ENCODE measurements at regions not wholly inside any gene's neighbourhood (a gene's known extent, or its start where the extent isn't known, plus 50 kb on each side); places are given as distances from the start of the nearest gene placed in this dataset.

DNA sequence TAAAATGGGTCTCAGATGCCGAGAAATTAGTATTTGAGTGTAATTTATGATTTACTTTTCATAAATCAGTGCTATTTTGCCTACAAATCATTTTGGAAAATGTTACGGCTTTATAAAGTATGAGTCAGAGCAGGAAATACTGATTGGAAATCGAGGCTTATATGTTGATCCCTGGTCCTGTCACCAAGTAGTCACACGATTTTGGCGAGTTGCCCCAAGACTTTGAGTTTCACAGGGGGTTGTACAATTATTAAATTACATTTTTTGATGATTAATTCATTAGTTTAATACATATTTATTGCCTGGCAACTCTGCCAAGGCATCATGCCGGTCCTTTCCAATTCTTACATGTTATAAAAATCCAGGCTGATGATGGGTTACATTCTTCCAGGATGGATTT lies 443.9 kb upstream of the KLF4 start:
- no peak for DNase-seq

DNA sequence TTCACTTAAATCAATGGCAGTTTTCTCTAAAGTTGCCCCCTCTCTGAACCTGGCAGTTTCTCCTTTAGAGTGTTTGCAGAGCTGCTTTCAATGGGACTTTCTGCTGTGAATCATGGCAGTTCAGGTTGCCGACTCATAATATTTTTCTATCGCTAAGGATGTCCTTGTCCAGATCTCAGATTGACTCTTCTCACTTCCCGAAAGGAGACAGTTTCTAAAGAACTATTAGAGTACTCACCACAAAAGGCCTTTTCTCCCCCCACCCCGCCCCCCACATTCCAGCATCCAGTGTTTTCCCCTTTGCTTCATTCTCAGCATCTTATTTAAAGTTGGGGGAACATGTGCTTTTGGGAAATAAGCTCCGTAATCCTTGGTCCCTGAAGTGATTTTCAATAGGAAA lies 443.5 kb upstream of the KLF4 start:
- DNase-seq = no peak

DNA sequence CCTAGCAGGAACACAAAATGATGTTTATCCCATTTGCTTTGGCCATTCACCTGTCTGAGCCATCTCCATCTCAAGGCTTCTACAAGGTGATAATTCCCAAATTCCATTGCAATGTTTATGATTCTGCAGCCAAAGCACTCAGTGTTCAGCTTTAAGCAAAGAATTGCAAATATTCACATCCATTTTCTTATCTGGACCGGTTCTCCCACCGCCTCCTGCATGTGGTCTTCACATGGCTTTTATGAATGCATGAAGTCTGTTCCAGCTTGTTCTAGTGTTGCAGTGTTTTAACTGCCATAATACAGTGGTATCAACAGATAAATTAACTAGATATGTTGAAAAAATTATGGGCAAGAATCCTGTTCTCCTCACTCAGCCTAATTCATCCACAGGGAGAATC lies 443.0 kb upstream of the KLF4 start:
- DNase-seq = no peak

DNA sequence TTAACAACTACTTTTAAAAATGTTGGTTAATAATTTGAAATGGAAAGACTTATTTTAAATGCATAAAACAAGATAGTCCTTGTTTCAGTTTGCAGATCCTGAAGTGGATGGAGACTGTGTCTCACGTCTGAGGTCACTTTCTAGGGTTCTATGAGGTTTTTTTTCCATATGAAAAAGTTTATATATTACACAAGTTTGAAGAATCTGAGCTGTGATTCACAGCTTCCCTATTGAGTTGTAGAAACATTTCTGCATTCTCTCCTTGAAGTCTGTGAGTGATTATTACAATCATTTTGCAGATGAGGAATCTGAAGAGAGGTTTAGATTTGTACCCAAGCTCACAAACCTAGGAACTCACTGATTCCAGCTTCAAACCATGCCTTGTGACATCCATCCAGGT lies 442.5 kb upstream of the KLF4 start:
- DNase-seq = no peak

DNA sequence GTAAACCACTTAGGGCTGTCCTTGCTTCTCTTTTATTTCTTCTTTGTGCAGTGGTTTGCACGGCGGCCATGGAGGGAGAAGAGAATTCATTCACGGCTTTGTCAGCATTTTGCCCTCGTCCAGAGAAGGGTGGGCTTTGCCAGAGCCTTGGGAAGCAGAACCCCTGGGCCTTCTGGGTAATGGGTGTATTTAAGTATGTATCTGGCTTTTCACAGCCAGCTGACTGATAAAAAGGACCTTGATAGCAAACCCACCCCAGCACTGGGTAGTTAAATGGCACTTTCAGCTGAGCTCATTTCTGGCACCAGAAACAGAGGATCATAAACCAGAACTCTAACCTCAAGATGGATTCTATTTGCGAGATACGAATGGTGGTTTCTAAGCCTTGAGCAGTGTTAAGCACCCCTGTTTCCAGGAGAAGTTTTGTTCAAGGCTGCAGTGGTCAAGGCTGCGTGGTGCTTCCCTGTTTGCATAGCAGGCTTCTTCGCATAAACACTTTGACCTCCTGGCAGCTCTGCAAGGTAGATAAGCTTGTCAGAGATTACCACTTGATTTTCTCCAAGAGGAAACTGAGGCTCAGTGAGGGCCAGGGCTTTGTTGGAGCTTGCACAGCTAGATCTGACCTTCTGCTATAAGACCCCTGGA lies 441.6 kb upstream of the KLF4 start:
- no peak for DNase-seq

DNA sequence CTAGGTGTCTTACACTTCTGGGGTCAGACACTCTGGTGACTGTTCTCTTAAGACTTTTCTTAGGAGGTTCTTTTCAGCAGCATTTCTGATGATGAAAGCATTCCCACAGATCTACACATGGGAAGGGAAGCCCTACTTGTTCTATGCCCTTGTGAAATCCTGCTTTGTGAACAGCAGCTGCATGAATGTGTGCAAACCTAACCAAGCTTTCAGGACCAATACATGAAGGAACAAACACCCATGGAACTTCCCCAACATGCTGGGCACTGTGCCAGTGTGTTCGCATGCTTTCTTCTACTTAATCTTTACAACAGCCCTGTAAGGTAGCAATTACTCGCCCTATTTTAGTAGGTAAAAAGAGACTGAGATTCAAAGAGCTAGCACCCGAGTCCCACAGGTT lies 439.9 kb upstream of the KLF4 start:
- no peak for DNase-seq

DNA sequence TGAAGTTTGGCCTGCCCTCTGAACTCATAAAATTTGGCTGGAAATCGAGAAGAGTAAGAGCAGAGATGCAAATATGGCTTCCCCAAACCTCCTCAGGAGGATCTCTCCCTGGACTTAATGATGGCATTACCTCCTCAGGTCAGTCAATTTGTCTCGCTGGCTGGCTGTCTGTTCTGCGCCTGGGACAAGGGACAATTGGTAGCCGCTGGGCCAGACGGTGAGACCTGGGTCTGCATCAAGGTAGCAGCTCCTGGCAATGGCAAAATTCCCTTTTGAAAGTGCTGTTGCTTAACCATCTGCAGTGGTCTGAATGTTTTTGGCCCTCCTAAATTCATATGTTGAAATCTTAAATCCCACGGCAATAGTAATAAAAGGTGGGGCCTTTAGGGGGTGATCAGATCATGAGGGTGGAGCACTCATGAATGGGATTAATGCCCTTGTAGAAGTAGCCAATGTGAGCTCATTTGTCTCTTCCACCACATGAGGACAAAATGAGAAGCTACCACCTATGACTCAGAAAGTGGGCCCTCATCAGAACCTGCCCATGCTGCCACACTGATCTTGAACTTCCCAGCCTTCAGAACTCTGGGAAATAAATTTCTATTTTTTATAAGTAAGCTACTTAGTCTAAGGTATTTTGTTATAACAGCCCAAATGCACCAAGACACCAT lies 439.3 kb upstream of the KLF4 start:
- DNase-seq = no peak

DNA sequence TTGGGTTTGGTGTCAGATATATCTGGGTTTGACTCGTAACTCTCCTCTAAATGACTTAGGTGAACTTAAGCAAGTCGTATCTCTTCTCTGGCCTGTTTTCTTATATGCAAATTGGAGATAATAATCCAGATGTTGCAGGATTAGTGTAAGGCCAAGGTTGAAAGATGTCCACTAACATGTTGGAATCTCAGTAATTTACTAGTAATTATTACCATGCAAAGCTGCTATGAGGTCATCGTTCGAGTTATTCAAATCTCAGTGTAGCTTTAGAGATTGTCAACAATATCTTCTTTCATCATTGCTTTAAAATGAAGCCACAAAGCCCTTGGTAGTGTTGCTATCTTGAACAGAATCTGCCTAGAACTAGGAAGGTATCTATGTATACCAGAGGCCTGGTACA lies 437.7 kb upstream of the KLF4 start:
- DNase-seq = no peak

DNA sequence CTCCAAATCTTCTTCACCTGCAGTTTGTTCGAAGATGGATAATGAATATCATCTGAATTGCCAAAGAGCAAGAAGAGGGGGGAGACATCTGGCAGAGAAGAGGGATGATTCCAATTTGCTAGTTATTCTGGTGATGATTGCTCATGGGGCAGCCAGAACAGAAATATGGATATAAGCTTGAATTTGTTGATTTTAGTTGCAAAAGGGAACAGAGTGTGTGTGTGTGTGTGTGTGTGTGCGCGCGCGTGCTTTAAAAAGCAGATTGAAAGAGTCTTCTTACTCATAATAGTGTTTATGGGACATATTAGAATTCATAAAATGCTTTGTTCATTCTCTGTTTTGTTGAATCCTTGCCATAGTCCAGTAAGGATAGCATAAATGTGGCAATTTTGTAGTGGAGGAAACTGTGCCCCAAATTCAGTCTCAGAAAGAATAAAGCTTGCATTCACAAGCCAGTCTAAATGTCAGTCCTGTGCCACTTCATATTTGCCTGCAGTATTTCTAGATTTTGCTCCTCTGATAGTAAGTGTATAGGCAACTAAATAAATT lies 436.3 kb upstream of the KLF4 start:
- DNase-seq = no peak

DNA sequence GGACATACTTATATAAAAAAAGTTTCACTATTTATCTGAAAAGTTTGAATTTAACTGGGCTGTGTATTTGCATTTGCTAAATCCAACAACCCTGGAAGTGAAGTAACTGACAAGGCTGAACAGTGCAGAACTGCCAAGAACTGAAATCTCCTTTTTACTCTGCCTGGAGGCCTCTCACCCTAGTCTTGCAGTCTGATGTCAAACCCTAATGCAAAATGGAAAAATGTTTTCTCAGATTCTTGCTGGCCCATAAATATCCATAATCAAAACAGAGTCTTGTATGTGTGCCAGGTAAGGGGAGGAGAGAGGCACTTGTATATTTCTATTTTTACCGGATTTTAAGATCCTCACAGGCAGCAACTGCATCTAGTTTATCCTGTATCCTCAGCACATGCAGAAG lies 432.7 kb upstream of the KLF4 start:
- no peak for DNase-seq

DNA sequence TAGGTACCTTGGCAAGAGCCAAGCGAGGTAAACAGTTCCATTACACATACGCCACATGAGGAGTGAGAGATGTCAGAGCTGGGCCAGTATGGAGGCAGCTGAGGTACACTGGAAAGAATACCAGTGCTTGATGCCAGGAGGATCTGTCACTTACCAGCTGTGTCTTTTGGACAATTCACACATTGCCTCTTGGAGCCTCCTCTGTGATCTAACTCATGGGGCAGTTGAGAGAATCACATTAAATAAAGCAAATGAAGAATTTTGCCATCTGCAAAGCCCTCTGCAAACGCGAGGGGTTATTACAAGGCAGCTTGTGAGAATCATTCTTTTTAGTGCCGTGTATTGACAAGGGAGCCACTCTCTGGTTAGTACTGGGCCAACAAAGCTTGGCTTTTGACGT lies 429.7 kb upstream of the KLF4 start:
- no peak for DNase-seq

DNA sequence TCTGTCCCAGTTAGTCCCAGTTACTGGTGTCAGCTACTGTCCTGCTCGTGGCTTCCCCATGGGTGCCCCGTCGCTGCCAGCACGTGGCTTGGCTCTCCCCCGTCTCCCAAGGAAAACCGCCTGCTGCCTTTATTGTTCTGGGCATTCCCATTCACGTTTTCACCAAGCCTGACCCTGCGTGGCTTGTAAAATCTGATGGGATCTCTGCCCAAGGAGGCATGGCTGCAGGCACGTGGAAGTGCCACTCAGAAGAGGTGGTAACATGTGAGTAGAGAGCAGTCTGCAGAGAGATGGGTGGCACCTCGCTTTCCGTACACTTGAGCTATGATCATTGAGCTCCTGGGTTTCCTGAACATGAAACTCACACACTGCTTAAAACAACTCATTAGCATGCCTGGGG lies 429.2 kb upstream of the KLF4 start:
- no peak for DNase-seq

DNA sequence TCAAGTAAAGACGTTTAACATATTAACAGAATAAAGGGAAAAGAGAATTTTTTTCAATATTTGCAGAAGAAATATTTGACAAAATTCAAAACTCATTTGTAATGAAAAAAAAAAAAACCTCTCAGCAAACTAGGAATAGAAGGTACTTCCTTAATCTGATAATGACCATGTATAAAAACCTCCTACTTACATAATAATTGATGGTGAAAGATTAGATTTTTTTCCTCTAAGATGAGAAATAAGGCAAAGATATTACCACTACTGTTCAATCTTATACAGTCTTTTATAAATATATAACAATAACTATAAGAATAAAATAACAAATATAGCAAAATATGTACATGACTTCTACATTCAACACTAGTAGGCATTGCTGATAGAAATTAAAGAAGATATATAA lies 424.6 kb upstream of the KLF4 start:
- DNase-seq = no peak

DNA sequence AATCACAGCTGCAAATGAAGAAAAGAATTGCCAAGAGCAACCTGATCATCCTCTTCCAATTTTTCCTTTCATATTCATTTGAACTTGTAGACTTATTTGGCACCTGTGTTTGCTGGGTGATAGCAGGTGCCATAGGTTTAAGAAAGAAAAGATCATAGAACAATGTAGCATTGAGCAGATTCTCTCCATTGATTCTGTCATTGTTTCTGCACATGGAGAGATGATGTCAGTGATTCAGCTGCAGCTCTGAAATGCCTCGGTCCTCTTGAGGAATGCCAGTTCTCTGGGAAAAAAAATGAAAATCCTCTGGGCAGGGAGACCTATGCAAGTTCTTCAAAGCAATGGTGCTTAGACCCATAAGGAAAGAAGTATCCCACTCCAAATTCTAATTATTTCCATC lies 418.1 kb upstream of the KLF4 start:
- DNase-seq = no peak

DNA sequence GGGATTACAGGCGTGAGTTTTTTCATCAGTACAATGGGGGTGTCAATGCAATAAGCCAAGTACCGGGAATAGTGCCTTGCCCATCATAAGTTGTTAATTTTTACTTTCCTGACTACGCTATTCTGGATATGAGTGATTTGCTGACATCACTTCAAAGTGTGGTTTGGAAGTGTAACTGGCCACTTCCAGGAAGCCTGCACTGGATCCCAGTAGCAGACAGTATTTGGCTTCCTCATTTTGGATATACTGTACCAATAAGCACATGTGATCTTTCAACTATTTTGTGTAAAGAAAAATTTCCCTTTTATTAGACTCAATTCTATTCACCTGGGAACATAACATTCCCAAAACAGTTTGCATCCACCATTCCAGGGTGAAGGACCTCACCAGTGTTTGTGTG lies 417.7 kb upstream of the KLF4 start:
- DNase-seq = no peak

DNA sequence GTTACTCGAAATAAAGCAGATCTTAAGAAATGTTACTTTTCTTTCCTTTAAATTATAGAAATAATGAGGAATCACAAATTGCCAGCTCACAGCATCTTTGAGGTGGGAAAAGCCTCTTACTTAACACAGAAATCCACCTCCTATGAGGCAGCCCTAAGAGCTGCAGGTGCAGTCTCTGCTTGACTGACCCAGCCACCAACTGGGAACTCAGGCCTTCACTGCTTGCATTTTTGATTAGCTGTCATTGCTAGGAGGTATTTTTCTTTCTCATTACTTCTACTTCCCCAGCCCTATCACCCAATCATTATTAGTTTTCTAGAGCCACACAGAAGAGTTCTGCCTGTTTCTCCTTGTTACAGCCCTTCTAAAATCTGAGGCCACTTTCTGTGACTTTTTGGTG lies 416.5 kb upstream of the KLF4 start:
- DNase-seq = no peak

DNA sequence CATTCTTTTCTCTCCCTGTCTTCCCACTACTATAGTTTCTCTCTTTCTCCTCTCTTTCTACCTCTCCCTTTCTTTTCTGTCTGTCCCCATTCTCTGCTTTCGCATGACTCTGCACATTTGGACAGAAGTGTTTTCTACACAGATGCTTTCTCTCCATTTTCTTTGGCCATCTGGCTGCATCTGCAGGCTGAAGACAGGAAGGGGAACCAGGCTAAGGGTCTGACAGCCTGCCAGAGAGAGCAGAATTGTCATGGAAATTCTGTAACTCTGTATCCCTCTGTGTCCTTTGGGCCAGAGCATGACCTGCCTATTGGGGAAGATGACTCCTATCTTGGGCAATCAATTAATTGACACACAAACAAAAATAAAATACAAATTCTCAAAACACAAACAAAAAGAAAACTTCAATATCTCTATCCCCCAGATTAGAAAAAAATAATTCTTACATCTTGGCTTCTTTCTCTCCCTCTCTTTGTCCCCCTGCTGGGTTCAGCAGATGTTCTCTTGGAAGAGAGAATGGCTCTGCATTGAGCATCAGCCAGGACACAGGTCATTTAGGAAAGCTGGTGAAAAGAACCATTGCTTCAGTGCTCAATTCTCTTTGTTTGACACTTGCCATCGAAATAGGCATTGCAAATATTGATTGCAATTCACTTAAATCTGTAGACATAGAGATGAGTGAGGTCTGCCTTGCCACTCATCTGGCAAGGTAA lies 415.9 kb upstream of the KLF4 start:
- no peak for DNase-seq

DNA sequence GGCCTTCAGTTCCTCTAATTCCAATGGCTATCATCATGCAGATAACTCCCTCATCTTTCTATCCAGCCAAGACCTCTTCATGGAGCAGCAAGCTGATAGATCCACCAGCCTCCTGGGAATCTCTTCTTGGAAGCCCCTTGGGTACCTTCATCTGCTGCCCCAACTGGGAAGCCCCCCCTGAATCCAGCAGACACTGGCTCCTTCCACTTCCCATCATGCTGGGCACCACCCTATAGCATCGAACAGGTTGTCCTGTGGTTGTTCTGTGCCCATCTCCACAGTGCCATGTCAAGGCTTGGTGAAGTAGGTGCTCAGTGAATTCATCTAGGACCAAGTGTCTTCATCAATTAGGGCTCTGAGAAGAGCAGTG lies 410.4 kb upstream of the KLF4 start:
- DNase-seq = no peak

DNA sequence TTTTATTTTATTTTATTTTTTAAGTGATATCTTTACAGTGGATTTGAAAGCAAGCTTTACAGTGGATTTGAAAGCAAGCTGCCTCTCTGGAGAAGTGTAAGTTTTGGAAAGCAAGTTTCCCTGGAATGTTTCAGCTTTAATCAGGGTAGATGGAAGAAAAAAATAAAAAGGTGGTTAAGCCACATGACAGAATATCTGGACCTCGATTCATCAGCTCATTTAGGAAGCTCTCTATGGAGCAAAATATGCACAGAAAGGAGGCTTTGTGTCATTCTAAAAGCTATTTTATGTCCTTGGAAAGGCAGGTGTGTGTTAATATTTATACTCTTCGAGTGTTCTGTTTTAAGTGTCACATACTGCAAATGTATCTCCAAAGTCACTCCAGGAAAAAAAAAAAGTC lies 409.2 kb upstream of the KLF4 start:
- DNase-seq = no peak

DNA sequence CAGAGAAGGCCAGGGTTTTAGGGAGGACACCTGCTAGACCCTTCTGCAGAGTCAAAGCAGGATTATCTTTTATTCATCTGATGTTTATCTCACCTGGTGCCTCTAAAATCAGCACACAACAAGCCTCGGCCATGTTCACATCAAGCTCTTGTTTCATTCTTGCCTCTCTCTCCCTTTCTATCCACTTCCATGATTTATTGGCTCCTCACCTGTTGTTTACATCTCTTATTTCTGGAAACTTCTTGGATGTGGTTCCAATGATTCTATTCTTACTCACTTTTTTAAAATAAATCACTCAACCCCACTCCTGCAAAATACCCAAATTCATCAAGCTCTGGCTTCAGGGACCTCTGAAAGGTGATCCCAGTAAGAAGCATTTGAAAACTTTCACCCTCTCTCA lies 407.0 kb upstream of the KLF4 start:
- DNase-seq = no peak

DNA sequence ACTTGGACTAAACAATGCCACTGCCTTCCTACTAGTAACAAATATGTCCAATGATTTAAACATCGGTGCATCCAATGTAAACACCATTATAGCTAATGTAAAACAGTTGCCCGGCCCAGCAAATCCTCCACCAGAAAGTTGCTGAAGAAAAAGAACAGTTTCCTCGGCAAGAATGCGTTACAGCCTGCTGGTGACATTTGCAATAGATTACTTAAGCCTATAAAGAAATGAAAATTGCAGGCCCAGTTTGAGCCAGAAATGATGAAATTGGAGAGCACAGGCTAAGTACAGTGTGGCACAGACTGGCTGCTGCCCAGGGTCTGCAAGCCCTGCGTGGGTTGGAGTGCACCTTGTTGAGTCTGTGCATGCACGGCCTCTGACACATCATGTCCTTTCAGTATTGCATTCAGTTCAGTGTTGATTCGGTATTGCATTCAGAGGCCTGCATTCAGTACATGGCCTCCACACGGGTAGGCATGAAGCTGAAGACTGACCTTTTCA lies 406.0 kb upstream of the KLF4 start:
- DNase-seq = no peak

DNA sequence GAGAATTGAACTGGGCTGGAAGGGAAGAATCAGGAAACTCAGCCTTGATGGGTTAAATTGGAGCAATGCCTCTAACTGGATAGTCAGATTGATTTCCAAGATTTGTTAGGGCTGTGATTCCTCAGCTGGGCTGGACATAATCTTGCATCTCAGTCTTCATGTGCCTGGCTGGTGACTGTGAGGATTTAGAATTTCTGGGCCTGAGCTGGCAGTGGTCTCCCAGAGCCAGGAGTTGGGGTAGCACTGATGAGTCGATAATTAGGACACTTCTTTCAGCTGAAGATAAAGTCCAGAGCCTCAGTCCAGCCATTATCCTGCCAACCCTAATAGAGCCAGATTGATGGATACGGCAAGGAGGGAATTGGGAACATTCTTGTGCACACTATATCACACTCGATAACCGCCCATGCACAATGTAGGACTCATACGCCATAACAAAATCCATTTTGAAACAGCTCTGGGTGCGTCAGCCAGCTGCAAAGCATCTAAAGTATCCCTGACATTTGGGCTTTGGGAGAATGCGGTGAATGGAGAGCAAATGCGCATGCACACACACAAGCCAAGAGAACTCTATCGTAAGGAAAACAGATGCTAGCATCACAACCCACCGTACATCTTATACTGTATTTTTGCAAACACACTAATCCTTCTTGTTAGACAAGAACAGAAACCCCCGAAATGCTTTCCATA lies 405.1 kb upstream of the KLF4 start:
- DNase-seq = no peak

DNA sequence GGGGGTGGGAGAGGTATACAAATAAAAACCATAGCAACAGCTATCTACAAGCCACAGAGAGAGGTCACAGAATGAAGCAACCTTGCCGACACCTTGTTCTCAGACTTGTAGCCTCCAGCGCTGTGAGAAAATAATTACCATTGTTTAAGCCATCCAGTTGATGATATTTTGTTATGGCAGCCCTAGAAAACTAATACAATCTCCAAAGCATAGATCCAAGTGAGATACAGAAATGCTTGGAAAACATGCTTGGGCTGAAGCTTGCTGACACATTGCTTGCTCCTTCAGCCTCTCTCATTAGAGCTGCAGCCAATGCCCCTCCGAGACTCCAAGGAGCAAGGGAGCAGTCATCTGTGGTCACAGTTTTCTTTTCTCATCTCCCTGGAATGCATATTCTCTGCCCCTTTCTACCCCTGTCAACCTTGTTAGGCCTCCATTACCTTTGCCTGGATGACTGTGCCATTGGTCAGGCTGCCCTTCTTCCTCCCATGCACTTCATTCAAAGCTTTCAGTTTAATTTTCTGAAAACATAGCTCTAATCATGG lies 401.4 kb upstream of the KLF4 start:
- no peak for DNase-seq

All from dermis blood vessel endothelial cell (primary cell).